ENCODE measurements at regions not wholly inside any gene's neighbourhood (a gene's known extent, or its start where the extent isn't known, plus 50 kb on each side); places are given as distances from the start of the nearest gene placed in this dataset.

DNA sequence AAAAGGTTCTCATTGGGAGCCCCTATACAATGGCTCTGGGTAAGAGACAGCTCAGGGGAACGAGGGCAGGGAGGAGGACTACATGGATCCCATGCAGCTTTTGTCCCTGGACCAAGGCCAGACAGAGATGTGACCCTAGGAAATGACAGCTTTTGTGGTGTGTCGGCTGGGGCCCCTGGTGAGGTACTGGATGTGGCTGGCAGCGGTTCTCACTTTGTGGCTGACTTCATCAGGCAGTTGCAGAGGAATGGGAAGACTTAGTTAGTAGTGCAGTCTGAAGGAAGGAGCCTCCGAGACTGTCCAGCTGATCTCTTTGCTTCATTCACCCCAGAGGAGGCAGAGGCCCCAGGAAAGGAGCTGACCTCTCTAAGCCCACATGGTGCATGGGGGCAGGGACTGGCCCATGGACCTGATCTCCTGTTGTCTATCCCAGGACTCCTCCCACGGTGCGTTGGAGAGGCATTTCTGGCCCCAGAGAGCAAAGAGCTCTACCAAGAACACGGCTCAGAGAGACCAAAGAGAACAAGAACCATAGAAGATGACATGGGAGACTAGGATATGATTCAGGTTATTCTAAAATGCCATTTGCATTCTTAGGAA, 202.9 kb downstream of the RPS24 start:
- TF ChIP-seq, protein P1, sequence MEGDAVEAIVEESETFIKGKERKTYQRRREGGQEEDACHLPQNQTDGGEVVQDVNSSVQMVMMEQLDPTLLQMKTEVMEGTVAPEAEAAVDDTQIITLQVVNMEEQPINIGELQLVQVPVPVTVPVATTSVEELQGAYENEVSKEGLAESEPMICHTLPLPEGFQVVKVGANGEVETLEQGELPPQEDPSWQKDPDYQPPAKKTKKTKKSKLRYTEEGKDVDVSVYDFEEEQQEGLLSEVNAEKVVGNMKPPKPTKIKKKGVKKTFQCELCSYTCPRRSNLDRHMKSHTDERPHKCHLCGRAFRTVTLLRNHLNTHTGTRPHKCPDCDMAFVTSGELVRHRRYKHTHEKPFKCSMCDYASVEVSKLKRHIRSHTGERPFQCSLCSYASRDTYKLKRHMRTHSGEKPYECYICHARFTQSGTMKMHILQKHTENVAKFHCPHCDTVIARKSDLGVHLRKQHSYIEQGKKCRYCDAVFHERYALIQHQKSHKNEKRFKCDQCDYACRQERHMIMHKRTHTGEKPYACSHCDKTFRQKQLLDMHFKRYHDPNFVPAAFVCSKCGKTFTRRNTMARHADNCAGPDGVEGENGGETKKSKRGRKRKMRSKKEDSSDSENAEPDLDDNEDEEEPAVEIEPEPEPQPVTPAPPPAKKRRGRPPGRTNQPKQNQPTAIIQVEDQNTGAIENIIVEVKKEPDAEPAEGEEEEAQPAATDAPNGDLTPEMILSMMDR (conservative IDR thresholded peaks at IDR 0.05 in 1 of 2, IDR thresholded peaks at IDR 0.05 in 1 of 2; ENCODE audit: low read depth in 1 of 2, low read length in 2 of 2): no peak
- TF ChIP-seq EZH2 (IDR thresholded peaks at IDR 0.05; ENCODE audit: low read length, missing control alignments): no peak
